Activated CD4-positive, alpha-beta T cell treated with anti-CD3 and anti-CD28 coated beads, Interleukin-2, amount 10 ng/mL, durations not matched to agents 24 days and 14 days (primary cell): ENCODE measurements at regions not wholly inside any gene's neighbourhood (a gene's known extent, or its start where the extent isn't known, plus 50 kb on each side); places are given as distances from the start of the nearest gene placed in this dataset.

Experiments
- DNase-seq: peaks from one replicate; pipeline ENCODE4 v3.0.0; 2022
- H3K27ac Mint-ChIP-seq: one replicate; pipeline ENCODE4 v1.8.0; 2022; ENCODE audit warnings: mild to moderate bottlenecking, mixed read lengths
- H3K27me3 Mint-ChIP-seq: one replicate; pipeline ENCODE4 v1.8.0; 2022; ENCODE audit warnings: mixed read lengths
- H3K36me3 Mint-ChIP-seq: one replicate; pipeline ENCODE4 v1.8.0; 2022; ENCODE audit warnings: low read depth, mild to moderate bottlenecking, mixed read lengths
- H3K4me1 Mint-ChIP-seq: one replicate; pipeline ENCODE4 v1.8.0; 2021; ENCODE audit warnings: mixed read lengths
- H3K4me3 Mint-ChIP-seq: one replicate; pipeline ENCODE4 v1.8.0; 2022; ENCODE audit warnings: mild to moderate bottlenecking, moderate library complexity, mixed read lengths
- H3K9me3 Mint-ChIP-seq: one replicate; pipeline ENCODE4 v1.8.0; 2021; ENCODE audit warnings: mixed read lengths
- intact Hi-C: fragments of 100-400 bp; cut with micrococcal nuclease; formaldehyde crosslinking; loops from one replicate; pipeline ENCODE4 v1.15.1; 2023

- DNase-seq, result no peak
- Mint-ChIP-seq H3K36me3 (no peaks in the 10 kb centered on the region), H3K27ac (no peak overlapping the region), H3K9me3 (no peaks in the 10 kb centered on the region), H3K4me3 (no peak overlapping the region), H3K27me3 (peaks cover 8% of the 10 kb centered on the region), H3K4me1 (peaks cover 2% of the 10 kb centered on the region)
- intact Hi-C loops, result no loop called here
Observed at GRCh38 chr1:162924179-162924578, 63.2 kb upstream of the CCDC190 start.

- Mint-ChIP-seq H3K27ac (no peak overlapping the region), H3K4me3 (no peak overlapping the region), H3K9me3 (no peaks in the 10 kb centered on the region), H3K27me3 (peaks cover 8% of the 10 kb centered on the region), H3K36me3 (no peaks in the 10 kb centered on the region), H3K4me1 (peaks cover 2% of the 10 kb centered on the region)
- intact Hi-C loops, result no loop called here
- no peak for DNase-seq
Observed at GRCh38 chr1:162922201-162922600, 61.2 kb upstream of the CCDC190 start.

GRCh38 chr1:162921311-162921710 is 60.3 kb upstream of the CCDC190 start:
- intact Hi-C loops, result no loop called here
- Mint-ChIP-seq H3K27ac (no peak overlapping the region), H3K9me3 (no peaks in the 10 kb centered on the region), H3K27me3 (peaks cover 8% of the 10 kb centered on the region), H3K36me3 (no peaks in the 10 kb centered on the region), H3K4me1 (peaks cover 2% of the 10 kb centered on the region), H3K4me3 (no peak overlapping the region)
- no peak for DNase-seq

- Mint-ChIP-seq H3K27ac (no peak overlapping the region), H3K4me3 (no peak overlapping the region), H3K4me1 (peaks cover 2% of the 10 kb centered on the region), H3K9me3 (peaks cover 4% of the 10 kb centered on the region), H3K27me3 (peaks cover 4% of the 10 kb centered on the region), H3K36me3 (no peaks in the 10 kb centered on the region)
- intact Hi-C loops, result no loop called here
- no peak for DNase-seq
Observed at GRCh38 chr1:162919034-162919433, 58.1 kb upstream of the CCDC190 start.

- H3K9me3 Mint-ChIP-seq, result peaks cover 4% of the 10 kb centered on the region
- intact Hi-C loops, result no loop called here
Observed at GRCh38 chr1:162918151-162918754, 57.3 kb upstream of the CCDC190 start.

GRCh38 chr1:162916821-162917613 is 56.0 kb upstream of the CCDC190 start:
- Mint-ChIP-seq H3K36me3 (no peaks in the 10 kb centered on the region), H3K4me1 (no peaks in the 10 kb centered on the region), H3K27me3 (peaks cover 4% of the 10 kb centered on the region), H3K9me3 (peaks cover 8% of the 10 kb centered on the region), H3K27ac (no peak overlapping the region), H3K4me3 (no peak overlapping the region)
- no peak for DNase-seq
- intact Hi-C loops, result no loop called here

More at GRCh38 chr1:162918151-162918754, 57.3 kb upstream of the CCDC190 start:
- Mint-ChIP-seq H3K4me3 (no peak overlapping the region), H3K27me3 (peaks cover 4% of the 10 kb centered on the region), H3K4me1 (peaks cover 2% of the 10 kb centered on the region), H3K27ac (no peak overlapping the region), H3K36me3 (no peaks in the 10 kb centered on the region)
- DNase-seq, result no peak

GRCh38 chr1:162916407-162916806 is 55.4 kb upstream of the CCDC190 start:
- no peaks in the 10 kb centered on the region for H3K4me1 Mint-ChIP-seq
- H3K4me3 Mint-ChIP-seq, result no peak overlapping the region
- intact Hi-C loops, result no loop called here
- no peaks in the 10 kb centered on the region for H3K36me3 Mint-ChIP-seq
- no peak for DNase-seq
- peaks cover 4% of the 10 kb centered on the region for H3K27me3 Mint-ChIP-seq
- H3K9me3 Mint-ChIP-seq, result peaks cover 9% of the 10 kb centered on the region
- H3K27ac Mint-ChIP-seq, result no peak overlapping the region

- Mint-ChIP-seq H3K27me3 (peaks cover 4% of the 10 kb centered on the region), H3K36me3 (no peaks in the 10 kb centered on the region), H3K4me3 (no peak overlapping the region), H3K9me3 (peaks cover 9% of the 10 kb centered on the region), H3K4me1 (no peaks in the 10 kb centered on the region), H3K27ac (no peak overlapping the region)
- no peak for DNase-seq
- intact Hi-C loops, result no loop called here
Observed at GRCh38 chr1:162914601-162915000, 53.6 kb upstream of the CCDC190 start.

- Mint-ChIP-seq H3K4me1 (no peaks in the 10 kb centered on the region), H3K9me3 (peaks cover 9% of the 10 kb centered on the region), H3K27me3 (peaks cover 4% of the 10 kb centered on the region), H3K36me3 (no peaks in the 10 kb centered on the region), H3K4me3 (no peak overlapping the region), H3K27ac (no peak overlapping the region)
- intact Hi-C loops, result no loop called here
- DNase-seq, result no peak
Observed at GRCh38 chr1:162913345-162913744, 52.4 kb upstream of the CCDC190 start.

GRCh38 chr1:162912061-162912667 is 51.2 kb upstream of the CCDC190 start:
- H3K27me3 Mint-ChIP-seq, result peaks cover 4% of the 10 kb centered on the region
- no peak overlapping the region for H3K27ac Mint-ChIP-seq
- peaks cover 9% of the 10 kb centered on the region for H3K9me3 Mint-ChIP-seq
- H3K4me3 Mint-ChIP-seq, result no peak overlapping the region
- intact Hi-C loops, result no loop called here
- DNase-seq, result no peak
- H3K4me1 Mint-ChIP-seq, result no peaks in the 10 kb centered on the region
- H3K36me3 Mint-ChIP-seq, result no peaks in the 10 kb centered on the region
